K562 (cell line): ENCODE measurements at regions not wholly inside any gene's neighbourhood (a gene's known extent, or its start where the extent isn't known, plus 50 kb on each side); places are given as distances from the start of the nearest gene placed in this dataset.

ENCODE experiments used
- HCFC1 ChIP-seq: IDR thresholded peaks from 2 replicates; pipeline ENCODE4 v1.6.1; 2012; ENCODE audit warnings: low read depth, low read length, improper control_type of control experiment
- MIER1 ChIP-seq: fragments of 450-650 bp; IDR thresholded peaks from 2 replicates; pipeline ENCODE4 v1.6.1; 2016; ENCODE audit warnings: antibody characterized with exemption, mild to moderate bottlenecking, low read depth
- POLR2AphosphoS2 ChIP-seq: IDR thresholded peaks from 2 replicates; pipeline ENCODE4 v1.6.1; 2012; ENCODE audit warnings: low read length, improper control_type of control experiment
- POLR2G ChIP-seq: fragments of 200-400 bp; formaldehyde crosslinking; IDR thresholded peaks from 2 replicates; pipeline ENCODE4 v1.6.1; 2017; ENCODE audit warnings: low read depth, mild to moderate bottlenecking, antibody characterized with exemption, low read length, moderate library complexity
- PRDM10 ChIP-seq: fragments of 450-650 bp; IDR thresholded peaks from 2 replicates; pipeline ENCODE4 v1.6.1; 2018; ENCODE audit not compliant: partially characterized antibody
- RBM25 ChIP-seq: fragments of 200-400 bp; formaldehyde crosslinking; IDR thresholded peaks from 2 replicates; pipeline ENCODE4 v1.6.1; 2018; ENCODE audit warnings: low read length, low read depth, moderate library complexity; ENCODE audit not compliant: severe bottlenecking
- STAT5A ChIP-seq: IDR thresholded peaks from 2 replicates; pipeline ENCODE4 v1.6.1; 2012; ENCODE audit warnings: low read length, inconsistent platforms, borderline replicate concordance
- ZBTB2 ChIP-seq: fragments of 450-650 bp; IDR thresholded peaks from 2 replicates; pipeline ENCODE4 v1.6.1; 2016; ENCODE audit warnings: antibody characterized with exemption
- ZFP91 ChIP-seq: sonication (generic); formaldehyde crosslinking; IDR thresholded peaks from 2 replicates; pipeline ENCODE4 v1.8.0; 2022; ENCODE audit warnings: mild to moderate bottlenecking, missing genetic modification reagents

GRCh38 chr4:19743115-19743638 lies 508.5 kb upstream of the SLIT2 start (continued):
- TF ChIP-seq ZBTB2 (no peak), MIER1 (no peak), POLR2AphosphoS2 (no peak), STAT5A (no peak), POLR2G (no peak), RBM25 (no peak), HCFC1 (no peak), PRDM10 (no peak), ZFP91 (no peak)
- TF ChIP-seq, all 486 proteins: peak for 0
